Glomerular visceral epithelial cell (primary cell): ENCODE measurements at regions not wholly inside any gene's neighbourhood (a gene's known extent, or its start where the extent isn't known, plus 50 kb on each side); places are given as distances from the start of the nearest gene placed in this dataset.
"Not testable (repeated sequence)": the region's sequence is repeated elsewhere in the genome, so short reads cannot be mapped to it uniquely, and the experiment has no call there.

ENCODE experiments used
- DNase-seq: peaks from one replicate; pipeline ENCODE4 v3.0.0-alpha.2; 2016; ENCODE audit errors: extremely low spot score

- DNase-seq = no peak
These were observed 172.6 kb upstream of the NRP1 start for GRCh38 chr10:33506838-33507661.

GRCh38 chr10:33506391-33506790 is 171.9 kb upstream of the NRP1 start:
- no peak for DNase-seq

GRCh38 chr10:33501161-33501560 is 166.7 kb upstream of the NRP1 start:
- DNase-seq = no peak

- DNase-seq = no peak
These were observed 164.0 kb upstream of the NRP1 start for GRCh38 chr10:33498391-33498891.

- no peak for DNase-seq
These were observed 162.9 kb upstream of the NRP1 start for GRCh38 chr10:33497338-33497737.

GRCh38 chr10:33496096-33496495 is 161.6 kb upstream of the NRP1 start:
- DNase-seq = no peak

GRCh38 chr10:33494694-33495265 is 160.3 kb upstream of the NRP1 start:
- no peak for DNase-seq

- no peak for DNase-seq
These were observed 159.5 kb upstream of the NRP1 start for GRCh38 chr10:33493978-33494377.

GRCh38 chr10:33493497-33493896 is 159.0 kb upstream of the NRP1 start:
- no peak for DNase-seq

GRCh38 chr10:33492701-33493345 is 158.4 kb upstream of the NRP1 start:
- DNase-seq = no peak

- DNase-seq = no peak
These were observed 155.2 kb upstream of the NRP1 start for GRCh38 chr10:33489501-33490176.

GRCh38 chr10:33487014-33487776 is 152.7 kb upstream of the NRP1 start:
- no peak for DNase-seq

GRCh38 chr10:33485276-33485675 is 150.8 kb upstream of the NRP1 start:
- no peak for DNase-seq

GRCh38 chr10:33484787-33485186 is 150.3 kb upstream of the NRP1 start:
- no peak for DNase-seq

- DNase-seq = no peak
These were observed 149.3 kb upstream of the NRP1 start for GRCh38 chr10:33483816-33484190.

- DNase-seq = no peak
These were observed 148.8 kb upstream of the NRP1 start for GRCh38 chr10:33483124-33483815.

GRCh38 chr10:33482486-33482885 is 148.0 kb upstream of the NRP1 start:
- no peak for DNase-seq

GRCh38 chr10:33481184-33481583 is 146.7 kb upstream of the NRP1 start:
- no peak for DNase-seq

GRCh38 chr10:33480417-33480816 is 145.9 kb upstream of the NRP1 start:
- not testable (repeated sequence) for DNase-seq

GRCh38 chr10:33478675-33479125 is 144.2 kb upstream of the NRP1 start:
- no peak for DNase-seq
